NCI-H1092 treated with DMSO at 0.1 percent for 48 hours (cell line): ENCODE measurements at regions not wholly inside any gene's neighbourhood (a gene's known extent, or its start where the extent isn't known, plus 50 kb on each side); places are given as distances from the start of the nearest gene placed in this dataset.

Source experiments
- DNase-seq: peaks from one replicate; lab custom pipeline; 2025; lab: John Stamatoyannopoulos, UW

DNA sequence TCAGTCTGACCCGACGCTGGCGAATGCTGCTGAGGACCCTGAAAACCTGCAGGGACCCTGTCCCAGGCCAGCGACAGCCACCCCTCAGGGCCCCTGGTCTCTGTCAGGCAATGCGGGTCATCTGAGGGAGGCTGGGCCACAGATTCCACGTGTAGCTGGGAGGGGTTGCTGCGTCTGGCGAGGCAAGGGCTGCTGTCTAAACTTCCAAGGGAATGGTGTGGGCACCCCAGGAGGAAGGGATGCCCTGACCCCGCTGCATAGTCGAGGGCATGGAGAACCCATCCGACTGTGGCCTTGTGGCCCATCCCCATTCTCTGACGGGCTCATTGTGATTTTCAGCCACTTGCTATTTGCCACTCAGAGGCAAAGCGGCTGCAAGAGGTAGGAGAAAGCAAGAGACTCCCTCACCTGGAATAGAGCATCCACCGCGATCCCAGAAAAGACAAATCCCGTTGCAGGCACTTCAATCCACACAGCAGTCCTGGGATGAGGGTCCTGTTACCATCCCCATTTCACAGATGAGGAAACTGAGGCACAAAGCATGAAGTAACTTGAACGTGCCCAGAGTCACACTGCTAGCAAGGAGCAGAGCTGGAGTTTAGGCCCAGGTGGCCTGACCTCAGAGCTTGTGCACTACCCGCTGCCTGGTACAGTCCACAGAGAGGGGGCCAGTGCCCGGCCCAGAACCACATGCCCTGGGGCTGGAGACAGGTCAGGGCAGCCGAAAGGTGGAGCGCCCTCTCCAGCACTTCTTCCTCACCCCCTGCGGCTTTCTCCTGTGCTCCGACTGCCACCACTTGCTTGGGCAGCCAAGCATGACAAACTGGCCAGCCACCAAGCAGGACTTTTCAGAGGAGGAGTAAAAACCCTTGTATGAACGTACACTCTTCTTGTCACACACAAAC is 163.8 kb upstream of the KLF14 start:
- no peak for DNase-seq

DNA sequence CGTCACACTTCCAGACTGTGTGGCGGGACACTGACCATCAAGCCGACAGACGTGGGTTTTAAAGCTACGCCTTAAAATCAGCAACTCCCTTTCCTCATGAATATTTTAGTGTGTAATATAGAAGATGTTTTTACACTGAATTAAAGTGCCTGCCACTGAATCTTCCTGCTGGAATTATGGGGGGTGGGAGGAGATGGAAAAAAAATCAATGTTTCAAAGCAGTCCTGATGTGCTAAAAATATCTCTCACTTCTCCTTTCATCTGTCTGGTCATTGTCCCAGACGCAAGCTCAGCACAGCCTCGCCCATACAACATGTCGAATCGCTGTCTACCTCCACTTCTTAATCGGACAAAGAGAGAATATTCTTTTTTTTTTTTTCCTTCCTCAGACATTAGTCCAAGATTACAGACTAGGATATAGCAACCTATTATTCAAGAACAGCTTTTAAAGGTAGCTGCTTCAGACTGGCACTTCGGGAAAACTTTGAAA is 165.1 kb upstream of the KLF14 start:
- no peak for DNase-seq

DNA sequence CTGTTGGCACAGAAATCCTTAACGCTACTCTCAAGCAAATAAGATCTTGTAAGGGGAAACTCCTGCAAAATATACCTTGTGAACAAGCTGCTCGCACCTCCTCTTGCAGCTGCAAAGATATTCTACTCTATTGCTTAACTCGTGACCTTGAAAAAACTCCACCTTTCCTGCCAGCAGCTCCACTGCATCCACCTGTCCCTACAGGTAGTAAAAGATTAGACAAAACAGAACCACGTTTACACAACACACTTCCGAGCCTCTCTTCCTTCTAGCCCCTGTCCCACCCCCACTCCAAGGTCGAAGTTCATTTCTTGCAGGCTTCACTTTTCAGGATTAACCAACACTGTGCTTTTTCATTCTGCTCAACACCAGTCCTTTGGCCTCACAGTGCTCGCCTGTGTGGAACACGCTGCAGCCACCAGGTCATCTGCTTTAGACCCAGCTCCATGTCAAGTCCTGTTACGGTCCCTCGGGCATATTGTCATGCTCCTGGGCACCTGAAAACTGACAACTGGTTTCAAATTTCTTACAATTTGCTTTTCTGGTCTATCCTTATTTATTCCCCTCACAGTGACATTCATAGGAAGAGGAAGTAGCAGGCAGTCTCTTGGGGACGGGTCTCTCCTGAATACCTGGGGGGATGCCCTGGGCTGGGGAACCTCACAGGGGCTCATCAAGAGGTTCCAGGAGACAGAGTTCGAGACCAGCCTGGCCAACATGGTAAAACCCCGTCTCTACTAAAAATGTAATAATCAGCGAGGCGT is 165.8 kb upstream of the KLF14 start:
- no peak for DNase-seq

- no peak for DNase-seq
Measured at GRCh38 chr7:130900471-130901076, 166.6 kb upstream of the KLF14 start.

DNA sequence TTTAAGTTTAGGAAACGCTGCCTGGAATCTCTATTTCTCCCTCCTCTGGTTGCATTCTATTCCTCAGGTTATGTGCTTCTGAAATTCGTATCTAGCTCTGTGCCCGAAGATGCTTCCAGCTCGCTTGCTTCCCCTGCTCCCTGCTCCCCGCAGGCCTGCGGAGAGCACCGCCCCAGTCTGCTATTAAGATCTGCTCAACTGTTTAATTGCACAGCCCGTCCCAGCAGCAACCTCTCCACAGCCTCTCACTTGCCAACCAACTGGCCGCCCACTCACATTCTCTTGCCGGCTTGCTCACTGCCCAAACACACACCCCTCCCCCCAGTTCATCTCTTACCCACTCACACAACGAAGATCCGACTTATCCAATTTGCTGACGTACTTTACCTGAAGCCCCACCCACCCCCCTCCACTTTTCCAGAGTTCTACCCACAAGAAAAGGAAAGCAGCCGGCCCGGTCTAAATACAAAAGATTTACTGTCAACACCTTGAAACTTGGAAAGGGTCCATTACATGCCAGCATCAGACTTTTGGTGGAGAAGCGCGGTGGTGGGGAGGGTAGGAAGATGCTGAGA is 167.3 kb upstream of the KLF14 start:
- DNase-seq: no peak

DNA sequence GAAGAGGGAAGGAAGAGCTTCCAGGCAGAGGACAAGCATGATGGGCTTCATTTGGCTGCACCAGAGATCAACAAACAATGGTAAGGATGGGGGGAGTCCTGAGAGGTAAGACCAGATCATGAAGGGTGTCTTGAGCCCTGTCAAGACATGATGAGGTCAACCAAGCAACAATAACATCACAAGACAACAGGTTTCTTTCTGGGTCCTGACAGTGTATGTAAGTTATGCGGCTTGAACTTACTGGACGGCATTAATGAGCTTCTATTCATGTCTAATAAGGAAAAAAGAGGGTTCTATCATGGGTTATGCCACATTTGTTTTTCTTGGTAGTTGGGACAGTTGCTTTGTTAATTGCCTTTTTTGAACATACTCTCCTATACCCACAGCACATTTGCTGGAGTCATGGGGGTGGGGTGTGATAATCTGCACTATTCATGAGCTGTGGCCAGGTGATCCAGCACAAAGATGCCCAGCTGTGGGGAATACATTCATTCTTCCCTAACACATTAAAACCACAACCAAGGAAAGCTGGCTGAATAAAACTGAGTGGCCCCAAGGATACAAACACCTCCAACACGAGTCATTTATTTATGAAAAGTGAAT is 168.8 kb upstream of the KLF14 start:
- no peak for DNase-seq

- DNase-seq: no peak
Measured at GRCh38 chr7:130903358-130903974, 169.5 kb upstream of the KLF14 start.

- no peak for DNase-seq
Measured at GRCh38 chr7:130904031-130904757, 170.2 kb upstream of the KLF14 start.

- DNase-seq: no peak
Measured at GRCh38 chr7:130904792-130905191, 170.8 kb upstream of the KLF14 start.

DNA sequence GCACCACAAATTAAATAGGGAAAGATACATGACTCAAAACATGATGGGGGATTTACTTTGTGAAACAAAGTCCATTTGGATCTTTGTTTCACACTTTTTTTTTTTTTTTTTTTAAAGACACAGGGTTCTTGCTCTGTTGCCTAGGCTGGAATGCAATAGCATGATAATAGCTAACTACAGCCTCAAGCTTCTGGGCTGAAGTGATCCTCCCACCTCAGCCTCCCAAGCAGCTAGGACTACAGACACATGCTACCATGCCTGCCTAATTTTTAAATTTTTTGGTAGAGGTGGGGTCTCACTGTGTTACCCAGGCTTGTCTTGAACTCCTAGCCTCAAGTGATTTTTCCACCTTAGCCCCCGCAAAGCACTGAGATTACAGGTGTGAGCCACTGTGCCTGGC is 172.6 kb upstream of the KLF14 start:
- DNase-seq: no peak

DNA sequence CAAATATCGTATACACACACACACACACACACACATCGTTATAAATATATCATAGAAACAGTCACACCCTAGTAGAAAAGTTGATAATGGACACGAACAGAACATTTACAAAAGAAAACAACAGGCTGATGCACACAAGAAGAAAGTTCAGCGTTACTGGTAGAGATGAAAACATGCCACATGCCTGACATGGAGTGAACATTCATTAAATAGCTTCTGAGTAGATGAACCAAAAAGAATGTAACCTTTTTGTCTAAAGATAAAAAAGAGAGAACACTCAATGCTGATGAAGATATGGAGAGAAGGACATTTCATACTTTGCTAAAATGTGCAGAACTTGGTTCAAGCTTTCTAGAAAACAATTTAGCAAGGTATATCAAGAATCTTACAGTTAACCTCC is 173.4 kb upstream of the KLF14 start:
- no peak for DNase-seq

- DNase-seq: no peak
Measured at GRCh38 chr7:130908345-130909160, 174.5 kb upstream of the KLF14 start.

DNA sequence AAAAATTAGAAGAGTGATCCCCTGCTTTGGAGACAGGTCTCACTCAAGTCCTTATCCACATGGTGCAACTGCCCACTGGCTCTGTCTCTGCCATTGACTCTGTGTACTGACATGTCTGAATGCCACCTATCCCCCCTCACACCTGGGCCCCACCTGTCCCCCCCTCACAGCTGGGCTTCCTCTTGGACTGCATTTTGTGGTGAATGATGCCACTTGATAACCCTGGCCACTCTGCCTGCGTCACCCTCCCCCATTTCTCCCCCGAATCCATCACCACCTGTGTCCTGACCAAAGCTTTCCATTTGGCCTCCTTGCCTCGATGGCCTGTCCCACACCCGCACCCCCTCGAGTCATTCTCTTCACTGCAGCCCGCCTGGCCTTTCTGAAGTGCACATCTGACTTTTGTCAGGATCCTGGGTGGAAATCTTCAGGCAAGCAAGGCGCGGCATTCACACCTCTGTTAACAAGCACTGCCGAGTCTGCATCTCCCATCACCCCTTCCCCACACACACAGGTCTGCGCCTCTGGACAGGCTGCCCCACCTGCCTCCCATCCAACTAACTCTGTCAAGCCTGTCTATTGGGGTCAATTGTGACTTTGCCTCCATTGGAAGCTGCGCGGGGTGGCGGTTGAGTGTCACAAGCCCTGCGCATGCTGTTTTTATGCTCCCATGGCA is 175.3 kb upstream of the KLF14 start:
- DNase-seq: no peak

GRCh38 chr7:130909881-130910672 is 176.1 kb upstream of the KLF14 start:
- no peak for DNase-seq

GRCh38 chr7:130910949-130911944 is 177.2 kb upstream of the KLF14 start:
- DNase-seq: no peak

DNA sequence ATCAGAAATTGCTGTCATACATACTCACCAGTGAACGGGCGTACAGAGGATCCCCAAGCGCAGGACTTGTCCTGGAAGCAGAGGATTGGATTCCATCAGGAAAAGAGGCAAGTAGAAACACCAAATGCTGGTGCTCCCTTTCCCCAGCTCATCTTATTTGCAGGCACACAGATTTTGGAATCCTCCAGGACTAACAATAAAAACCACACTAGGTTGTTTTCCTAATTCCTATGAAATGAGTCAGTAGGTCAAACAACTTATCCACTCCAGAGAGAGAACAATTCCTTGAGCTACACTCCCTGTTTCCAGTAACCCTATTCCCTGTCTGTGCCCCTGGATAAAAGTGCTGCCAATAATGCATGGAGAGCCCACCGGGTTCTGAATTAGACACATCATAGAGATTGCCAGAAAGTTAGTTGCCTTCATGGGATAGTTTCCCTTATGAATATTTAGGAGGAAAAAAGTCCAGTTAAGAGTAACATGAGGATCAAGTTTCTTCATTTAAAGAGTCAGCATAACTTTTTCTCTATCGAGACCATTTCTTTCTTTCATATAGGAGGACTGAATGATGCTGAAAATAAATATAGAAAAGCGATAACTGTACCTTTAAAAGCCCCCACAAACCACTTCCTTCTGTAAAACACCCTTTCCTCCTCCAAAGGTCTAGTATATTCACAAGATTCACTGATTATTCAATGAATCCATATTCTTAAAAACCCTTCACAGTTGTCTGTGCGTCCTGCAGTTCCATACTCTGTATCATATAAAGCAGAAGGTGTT is 178.3 kb upstream of the KLF14 start:
- DNase-seq: no peak
